GM12878 (cell line): ENCODE measurements at regions not wholly inside any gene's neighbourhood (a gene's known extent, or its start where the extent isn't known, plus 50 kb on each side); places are given as distances from the start of the nearest gene placed in this dataset.

Experiments
- ATAC-seq: fragments of 200-7000 bp; cut with Tn5 transposase; 3 replicates; pipeline ENCODE4 v1.9.1; 2020; ENCODE audit warnings: mild to moderate bottlenecking, moderate library complexity
- BruUV-seq: library from RNA; stranded (reverse); fragments of 400-500 nt; replicated peaks from 2 replicates; lab custom pipeline; 2021; lab: Mats Ljungman, UMichigan
- CTCF ChIA-PET: fragments of 300-600 bp; sonication (Branson Sonifier 250); formaldehyde crosslinking; extraction: SDS; loops from one replicate; lab custom pipeline; 2021; ENCODE audit warnings: inconsistent platforms; lab: Yijun Ruan, JAX
- POLR2A ChIA-PET: fragments of 350-600 bp; formaldehyde crosslinking; extraction: SDS; loops from one replicate; lab custom pipeline; 2021; ENCODE audit warnings: inconsistent platforms; lab: Charles Lee
- RAD21 ChIA-PET: fragments of 300-600 bp; sonication (Branson Sonifier 250); formaldehyde crosslinking; loops from one replicate; lab custom pipeline; 2023; ENCODE audit warnings: antibody characterized with exemption; ENCODE audit not compliant: unreplicated experiment; lab: Charles Lee
- SMC1A ChIA-PET: fragments of 300-600 bp; sonication (Branson Sonifier 250); formaldehyde crosslinking; loops from one replicate; lab custom pipeline; 2023; ENCODE audit not compliant: unreplicated experiment, uncharacterized antibody; lab: Charles Lee
- DNase-seq: peaks from one replicate; pipeline ENCODE4 v3.0.0-alpha.2; 2011; ENCODE audit warnings: low read depth, low spot score
- FAIRE-seq: peaks from 3 replicates; lab custom pipeline; 2011; peaks lifted over from hg19 to GRCh38; lab: Jason Lieb, UNC
- H2AFZ ChIP-seq: 2 replicates; pipeline ENCODE4 v1.6.0; 2011; ENCODE audit warnings: low read depth, low read length, control low read depth; ENCODE audit not compliant: control insufficient read depth
- H3K27ac ChIP-seq: 2 replicates; pipeline ENCODE4 v1.5.1; 2011; ENCODE audit warnings: control low read depth; ENCODE audit not compliant: control insufficient read depth, insufficient read depth
- H3K27me3 ChIP-seq, 2 experiments: replicated peaks in 1 of 2; 2 replicates each; pipeline versions ENCODE4 v1.6.0 to v1.6.1; 2011; ENCODE audit warnings: low read length in 1 of 2; ENCODE audit not compliant: control insufficient read depth in 2 of 2, insufficient read depth in 2 of 2
- H3K36me3 ChIP-seq, 2 experiments: 2 replicates each; pipeline ENCODE4 v1.5.1; 2011; ENCODE audit warnings: low read length in 1 of 2; ENCODE audit not compliant: control insufficient read depth in 2 of 2, insufficient read depth in 2 of 2
- H3K4me1 ChIP-seq: 2 replicates; pipeline ENCODE4 v1.6.1; 2011; ENCODE audit warnings: mild to moderate bottlenecking, low read length, moderate library complexity, mixed read lengths; ENCODE audit not compliant: control insufficient read depth, insufficient read depth
- H3K4me2 ChIP-seq: 2 replicates; pipeline ENCODE4 v1.6.0; 2011; ENCODE audit warnings: control low read depth; ENCODE audit not compliant: control insufficient read depth, insufficient read depth
- H3K4me3 ChIP-seq: fragments of 200-600 bp; sonication (generic); 2 replicates; pipeline ENCODE4 v1.5.1; 2016
- H3K79me2 ChIP-seq: 2 replicates; pipeline ENCODE4 v1.6.0; 2011; ENCODE audit warnings: low read length; ENCODE audit not compliant: control insufficient read depth, insufficient read depth
- H3K9ac ChIP-seq: 2 replicates; pipeline ENCODE4 v1.8.0; 2011; ENCODE audit warnings: low read length, control low read depth, mixed read lengths; ENCODE audit not compliant: control insufficient read depth, insufficient read depth
- H3K9me3 ChIP-seq: replicated peaks from 3 replicates; pipeline ENCODE4 v1.5.1; 2011; ENCODE audit warnings: mild to moderate bottlenecking, low read length; ENCODE audit not compliant: control insufficient read depth, insufficient read depth
- H4K20me1 ChIP-seq: 2 replicates; pipeline ENCODE4 v1.6.0; 2011; ENCODE audit not compliant: control insufficient read depth, insufficient read depth
- CBX5 ChIP-seq: sonication (generic); IDR thresholded peaks from 2 replicates; pipeline ENCODE4 v1.6.1; 2016; ENCODE audit warnings: low read depth, moderate library complexity, mild to moderate bottlenecking, inconsistent platforms
- CHD2 ChIP-seq: IDR thresholded peaks from 2 replicates; pipeline ENCODE4 v1.6.1; 2011; ENCODE audit warnings: low read depth, low read length, improper control_type of control experiment, borderline replicate concordance
- IRF4 ChIP-seq: IDR thresholded peaks from 2 replicates; pipeline ENCODE4 v1.6.1; 2011; ENCODE audit warnings: low read depth, low read length
- JUNB ChIP-seq: IDR thresholded peaks from 2 replicates; pipeline ENCODE4 v1.6.1; 2016; ENCODE audit warnings: antibody characterized with exemption, mild to moderate bottlenecking
- NFXL1 ChIP-seq: fragments of 450-650 bp; IDR thresholded peaks from 2 replicates; pipeline ENCODE4 v1.6.1; 2017; ENCODE audit warnings: antibody characterized with exemption, mild to moderate bottlenecking, borderline replicate concordance
- POLR2AphosphoS5 ChIP-seq: IDR thresholded peaks from 2 replicates; pipeline ENCODE4 v1.6.1; 2011; ENCODE audit warnings: mild to moderate bottlenecking, low read length, inconsistent platforms
- TCF7 ChIP-seq: IDR thresholded peaks from 2 replicates; pipeline ENCODE4 v1.6.1; 2014; ENCODE audit warnings: antibody characterized with exemption, borderline replicate concordance
- WRNIP1 ChIP-seq: IDR thresholded peaks from 2 replicates; pipeline ENCODE4 v1.6.1; 2011; ENCODE audit warnings: low read depth, low read length, improper control_type of control experiment, borderline replicate concordance
- ZNF207 ChIP-seq: fragments of 450-650 bp; IDR thresholded peaks from 2 replicates; pipeline ENCODE4 v1.6.1; 2014; ENCODE audit warnings: antibody characterized with exemption, mild to moderate bottlenecking, borderline replicate concordance
- WGBS: methylation state at CpG from one replicate; pipeline ENCODE4 v1.1.6; 2016; ENCODE audit warnings: low lambda C conversion rate; ENCODE audit not compliant: insufficient replicate concordance, insufficient coverage; ENCODE audit errors: missing lambda C conversion rate; 5-methylcytosine and 5-hydroxymethylcytosine counted together
- in situ Hi-C: fragments of 300-500 bp; cut with MboI; formaldehyde crosslinking; loops from 9 replicates; pipeline ENCODE4 v1.14.3; 2018; ENCODE audit warnings: mixed read lengths
- intact Hi-C: fragments of 100-400 bp; cut with micrococcal nuclease; formaldehyde crosslinking; loops from one replicate; pipeline ENCODE4 v1.14.2; 2022; ENCODE audit not compliant: unreplicated experiment
- TF ChIP-seq, protein P1 (sequence below): fragments of 450-650 bp; IDR thresholded peaks from 2 replicates; pipeline ENCODE4 v1.6.1; 2017; ENCODE audit warnings: low read depth, mild to moderate bottlenecking, moderate library complexity
- TF ChIP-seq, protein P2 (sequence below): fragments of 450-650 bp; conservative IDR thresholded peaks from 2 replicates; pipeline ENCODE4 v1.6.1; 2017; ENCODE audit warnings: mild to moderate bottlenecking, moderate library complexity
- TF ChIP-seq, protein P3 (sequence below): fragments of 150-350 bp; IDR thresholded peaks from 2 replicates; pipeline ENCODE4 v1.6.1; 2014; ENCODE audit warnings: mild to moderate bottlenecking, low read depth, low read length
- TF ChIP-seq, protein P4 (sequence below): fragments of 450-650 bp; formaldehyde crosslinking; IDR thresholded peaks from 2 replicates; pipeline ENCODE4 v1.4.0; 2022; ENCODE audit warnings: mild to moderate bottlenecking, moderate library complexity
- TF ChIP-seq, protein P5 (sequence below): IDR thresholded peaks from 2 replicates; pipeline ENCODE4 v1.6.1; 2011; ENCODE audit warnings: low read depth, low read length, improper control_type of control experiment, borderline replicate concordance

DNA sequence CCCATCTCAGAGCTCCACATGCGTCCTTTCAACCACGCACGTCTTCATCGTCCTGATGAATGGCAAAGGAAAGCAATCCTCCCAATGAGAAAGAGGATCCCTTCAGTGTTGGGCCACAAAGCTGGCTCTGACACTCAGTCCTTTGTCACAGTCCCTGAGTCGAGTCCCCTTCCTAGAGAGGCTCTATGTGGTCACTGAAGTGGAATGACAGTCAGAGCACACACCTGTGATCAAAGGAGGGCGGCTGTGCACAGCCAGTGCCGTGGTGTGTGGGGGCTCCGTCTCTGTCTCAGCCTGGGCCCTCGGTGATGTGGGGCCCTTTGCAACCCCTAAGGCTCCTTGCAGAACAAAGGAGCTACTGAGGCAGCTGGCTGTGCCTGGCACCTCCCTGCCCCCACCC, 157.3 kb upstream of the APCDD1 start (continued):
- no peak for TF ChIP-seq JUNB
- TF ChIP-seq, protein P1, sequence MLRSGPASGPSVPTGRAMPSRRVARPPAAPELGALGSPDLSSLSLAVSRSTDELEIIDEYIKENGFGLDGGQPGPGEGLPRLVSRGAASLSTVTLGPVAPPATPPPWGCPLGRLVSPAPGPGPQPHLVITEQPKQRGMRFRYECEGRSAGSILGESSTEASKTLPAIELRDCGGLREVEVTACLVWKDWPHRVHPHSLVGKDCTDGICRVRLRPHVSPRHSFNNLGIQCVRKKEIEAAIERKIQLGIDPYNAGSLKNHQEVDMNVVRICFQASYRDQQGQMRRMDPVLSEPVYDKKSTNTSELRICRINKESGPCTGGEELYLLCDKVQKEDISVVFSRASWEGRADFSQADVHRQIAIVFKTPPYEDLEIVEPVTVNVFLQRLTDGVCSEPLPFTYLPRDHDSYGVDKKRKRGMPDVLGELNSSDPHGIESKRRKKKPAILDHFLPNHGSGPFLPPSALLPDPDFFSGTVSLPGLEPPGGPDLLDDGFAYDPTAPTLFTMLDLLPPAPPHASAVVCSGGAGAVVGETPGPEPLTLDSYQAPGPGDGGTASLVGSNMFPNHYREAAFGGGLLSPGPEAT = no peak
- TF ChIP-seq POLR2AphosphoS5 = no peak
- TF ChIP-seq CHD2 = no peak
- TF ChIP-seq, protein P2, sequence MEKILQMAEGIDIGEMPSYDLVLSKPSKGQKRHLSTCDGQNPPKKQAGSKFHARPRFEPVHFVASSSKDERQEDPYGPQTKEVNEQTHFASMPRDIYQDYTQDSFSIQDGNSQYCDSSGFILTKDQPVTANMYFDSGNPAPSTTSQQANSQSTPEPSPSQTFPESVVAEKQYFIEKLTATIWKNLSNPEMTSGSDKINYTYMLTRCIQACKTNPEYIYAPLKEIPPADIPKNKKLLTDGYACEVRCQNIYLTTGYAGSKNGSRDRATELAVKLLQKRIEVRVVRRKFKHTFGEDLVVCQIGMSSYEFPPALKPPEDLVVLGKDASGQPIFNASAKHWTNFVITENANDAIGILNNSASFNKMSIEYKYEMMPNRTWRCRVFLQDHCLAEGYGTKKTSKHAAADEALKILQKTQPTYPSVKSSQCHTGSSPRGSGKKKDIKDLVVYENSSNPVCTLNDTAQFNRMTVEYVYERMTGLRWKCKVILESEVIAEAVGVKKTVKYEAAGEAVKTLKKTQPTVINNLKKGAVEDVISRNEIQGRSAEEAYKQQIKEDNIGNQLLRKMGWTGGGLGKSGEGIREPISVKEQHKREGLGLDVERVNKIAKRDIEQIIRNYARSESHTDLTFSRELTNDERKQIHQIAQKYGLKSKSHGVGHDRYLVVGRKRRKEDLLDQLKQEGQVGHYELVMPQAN = no peak
- TF ChIP-seq, all 136 proteins: peak for 0

DNA sequence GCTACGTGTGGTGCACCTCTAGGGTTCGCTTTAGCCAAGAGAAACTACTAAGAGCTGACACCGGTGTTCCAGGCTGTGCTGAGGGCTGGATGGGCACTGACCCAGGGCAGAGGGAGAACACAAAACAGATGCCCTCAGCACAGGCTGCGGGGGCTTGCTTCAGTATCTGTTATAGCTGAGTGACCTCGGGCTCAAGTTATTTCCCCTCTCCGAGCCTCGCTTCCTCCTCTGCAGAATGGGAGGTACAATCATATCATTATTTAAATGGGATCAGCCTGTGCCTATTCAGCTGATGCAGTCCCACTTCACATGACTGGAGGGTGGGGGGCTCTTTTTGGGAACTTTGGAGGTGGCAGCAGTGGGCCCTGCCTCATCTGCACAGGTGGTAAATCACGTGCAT, 156.1 kb upstream of the APCDD1 start:
- no peaks in the 10 kb centered on the region for H3K36me3 ChIP-seq
- H3K4me1 ChIP-seq = no peaks in the 10 kb centered on the region
- RAD21 ChIA-PET = no interaction called here
- no peaks in the 10 kb centered on the region; the same call in 2 of the 3 replicates for H3K9me3 ChIP-seq
- no peak overlapping the region for H3K4me3 ChIP-seq
- no peak overlapping the region for H3K9ac ChIP-seq
- CTCF ChIA-PET = interaction anchor here (1.4 kb wide), 1 partner anchor 139 kb away, joined by 4 read pairs; no protein-coding TSS in a partner anchor
- intact Hi-C loops (no loop called here), in situ Hi-C loops (no loop called here)
- no peaks in the 10 kb centered on the region for H3K79me2 ChIP-seq
- SMC1A ChIA-PET = no interaction called here
- no peak overlapping the region for H3K4me2 ChIP-seq
- 44% methylated on average over 8 of the region's 8 CpGs for WGBS
- FAIRE-seq (no peak), ATAC-seq (no peak), DNase-seq (no peak)
- no peak overlapping the region for H3K27ac ChIP-seq
- no TSS peak for BruUV-seq
- no peaks in the 10 kb centered on the region for H3K27me3 ChIP-seq
- no peak overlapping the region for H2AFZ ChIP-seq
- POLR2A ChIA-PET = no interaction called here
- H4K20me1 ChIP-seq = no peaks in the 10 kb centered on the region
- TF ChIP-seq, protein P3, sequence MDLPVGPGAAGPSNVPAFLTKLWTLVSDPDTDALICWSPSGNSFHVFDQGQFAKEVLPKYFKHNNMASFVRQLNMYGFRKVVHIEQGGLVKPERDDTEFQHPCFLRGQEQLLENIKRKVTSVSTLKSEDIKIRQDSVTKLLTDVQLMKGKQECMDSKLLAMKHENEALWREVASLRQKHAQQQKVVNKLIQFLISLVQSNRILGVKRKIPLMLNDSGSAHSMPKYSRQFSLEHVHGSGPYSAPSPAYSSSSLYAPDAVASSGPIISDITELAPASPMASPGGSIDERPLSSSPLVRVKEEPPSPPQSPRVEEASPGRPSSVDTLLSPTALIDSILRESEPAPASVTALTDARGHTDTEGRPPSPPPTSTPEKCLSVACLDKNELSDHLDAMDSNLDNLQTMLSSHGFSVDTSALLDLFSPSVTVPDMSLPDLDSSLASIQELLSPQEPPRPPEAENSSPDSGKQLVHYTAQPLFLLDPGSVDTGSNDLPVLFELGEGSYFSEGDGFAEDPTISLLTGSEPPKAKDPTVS = no peak
- TF ChIP-seq, protein P4, sequence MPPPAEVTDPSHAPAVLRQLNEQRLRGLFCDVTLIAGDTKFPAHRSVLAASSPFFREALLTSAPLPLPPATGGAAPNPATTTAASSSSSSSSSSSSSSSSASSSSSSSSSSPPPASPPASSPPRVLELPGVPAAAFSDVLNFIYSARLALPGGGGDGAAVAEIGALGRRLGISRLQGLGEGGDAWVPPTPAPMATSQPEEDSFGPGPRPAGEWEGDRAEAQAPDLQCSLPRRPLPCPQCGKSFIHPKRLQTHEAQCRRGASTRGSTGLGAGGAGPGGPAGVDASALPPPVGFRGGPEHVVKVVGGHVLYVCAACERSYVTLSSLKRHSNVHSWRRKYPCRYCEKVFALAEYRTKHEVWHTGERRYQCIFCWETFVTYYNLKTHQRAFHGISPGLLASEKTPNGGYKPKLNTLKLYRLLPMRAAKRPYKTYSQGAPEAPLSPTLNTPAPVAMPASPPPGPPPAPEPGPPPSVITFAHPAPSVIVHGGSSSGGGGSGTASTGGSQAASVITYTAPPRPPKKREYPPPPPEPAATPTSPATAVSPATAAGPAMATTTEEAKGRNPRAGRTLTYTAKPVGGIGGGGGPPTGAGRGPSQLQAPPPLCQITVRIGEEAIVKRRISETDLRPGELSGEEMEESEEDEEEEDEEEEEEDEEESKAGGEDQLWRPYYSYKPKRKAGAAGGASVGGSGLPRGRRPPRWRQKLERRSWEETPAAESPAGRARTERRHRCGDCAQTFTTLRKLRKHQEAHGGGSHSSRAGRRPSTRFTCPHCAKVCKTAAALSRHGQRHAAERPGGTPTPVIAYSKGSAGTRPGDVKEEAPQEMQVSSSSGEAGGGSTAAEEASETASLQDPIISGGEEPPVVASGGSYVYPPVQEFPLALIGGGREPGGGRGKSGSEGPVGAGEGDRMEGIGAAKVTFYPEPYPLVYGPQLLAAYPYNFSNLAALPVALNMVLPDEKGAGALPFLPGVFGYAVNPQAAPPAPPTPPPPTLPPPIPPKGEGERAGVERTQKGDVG (CRISPR knock-in tag) = no peak
- TF ChIP-seq WRNIP1 (no peak), CBX5 (no peak), IRF4 (no peak), NFXL1 (no peak), TCF7 (no peak), ZNF207 (no peak)
- TF ChIP-seq, protein P5, sequence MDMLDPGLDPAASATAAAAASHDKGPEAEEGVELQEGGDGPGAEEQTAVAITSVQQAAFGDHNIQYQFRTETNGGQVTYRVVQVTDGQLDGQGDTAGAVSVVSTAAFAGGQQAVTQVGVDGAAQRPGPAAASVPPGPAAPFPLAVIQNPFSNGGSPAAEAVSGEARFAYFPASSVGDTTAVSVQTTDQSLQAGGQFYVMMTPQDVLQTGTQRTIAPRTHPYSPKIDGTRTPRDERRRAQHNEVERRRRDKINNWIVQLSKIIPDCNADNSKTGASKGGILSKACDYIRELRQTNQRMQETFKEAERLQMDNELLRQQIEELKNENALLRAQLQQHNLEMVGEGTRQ = no peak
